Activated B cell treated with CpG ODN at 0.5 μM for 24 hours (primary cell): ENCODE measurements at regions not wholly inside any gene's neighbourhood (a gene's known extent, or its start where the extent isn't known, plus 50 kb on each side); places are given as distances from the start of the nearest gene placed in this dataset.

Source experiments
- ATAC-seq: fragments of 200-7000 bp; cut with Tn5 transposase; one replicate; pipeline ENCODE4 v1.10.0; 2021; ENCODE audit warnings: low read depth, mild to moderate bottlenecking, moderate library complexity
- CTCF ChIA-PET: fragments of 350-600 bp; sonication (Branson Sonifier 250); formaldehyde crosslinking; loops from one replicate; lab custom pipeline; 2021; ENCODE audit warnings: antibody characterized with exemption; lab: Charles Lee
- POLR2A ChIA-PET: fragments of 350-600 bp; sonication (Branson Sonifier 250); formaldehyde crosslinking; loops from one replicate; lab custom pipeline; 2021; ENCODE audit warnings: antibody characterized with exemption; lab: Charles Lee
- DNase-seq: peaks from one replicate; pipeline ENCODE4 v3.0.0; 2022
- H3K27ac Mint-ChIP-seq: one replicate; pipeline ENCODE4 v1.8.0; 2020; ENCODE audit warnings: mixed read lengths
- H3K27me3 Mint-ChIP-seq: one replicate; pipeline ENCODE4 v1.8.0; 2021; ENCODE audit warnings: mixed read lengths
- H3K36me3 Mint-ChIP-seq: one replicate; pipeline ENCODE4 v1.8.0; 2021; ENCODE audit warnings: low read depth, mixed read lengths
- H3K4me1 Mint-ChIP-seq: one replicate; pipeline ENCODE4 v1.8.0; 2021; ENCODE audit warnings: mixed read lengths
- H3K4me3 Mint-ChIP-seq: one replicate; pipeline ENCODE4 v1.8.0; 2020; ENCODE audit warnings: mild to moderate bottlenecking, mixed read lengths
- H3K9me3 Mint-ChIP-seq: one replicate; pipeline ENCODE4 v1.8.0; 2020; ENCODE audit warnings: mixed read lengths
- CTCF ChIP-seq: fragments of 200-600 bp; IDR thresholded peaks from one replicate; pipeline ENCODE4 v1.8.0; 2022; ENCODE audit warnings: antibody characterized with exemption, mild to moderate bottlenecking
- intact Hi-C: fragments of 100-400 bp; cut with micrococcal nuclease; formaldehyde crosslinking; loops from one replicate; pipeline ENCODE4 v1.15.1; 2024

DNA sequence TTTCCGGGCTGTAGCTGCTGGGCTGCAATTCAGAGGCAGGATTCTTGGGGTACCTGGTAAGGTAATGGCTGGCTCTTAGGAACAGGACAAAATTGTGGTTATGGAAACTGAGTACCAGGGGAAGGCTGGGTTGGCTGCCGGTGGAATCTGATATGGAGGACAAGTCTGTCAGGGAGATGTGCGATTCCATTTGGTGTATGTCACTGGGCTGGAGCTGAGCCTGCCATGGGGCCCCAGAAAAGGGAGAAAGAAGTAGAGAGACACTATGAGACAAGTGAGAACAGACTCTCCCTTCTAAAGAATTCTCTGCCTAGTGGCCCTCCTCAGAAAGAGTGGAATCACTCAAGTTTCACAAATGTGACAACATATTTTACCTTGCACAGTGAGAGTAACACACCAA, 368.2 kb upstream of the ROPN1 start:
- CTCF ChIA-PET: no interaction called here
- no peak overlapping the region for H3K27ac Mint-ChIP-seq

DNA sequence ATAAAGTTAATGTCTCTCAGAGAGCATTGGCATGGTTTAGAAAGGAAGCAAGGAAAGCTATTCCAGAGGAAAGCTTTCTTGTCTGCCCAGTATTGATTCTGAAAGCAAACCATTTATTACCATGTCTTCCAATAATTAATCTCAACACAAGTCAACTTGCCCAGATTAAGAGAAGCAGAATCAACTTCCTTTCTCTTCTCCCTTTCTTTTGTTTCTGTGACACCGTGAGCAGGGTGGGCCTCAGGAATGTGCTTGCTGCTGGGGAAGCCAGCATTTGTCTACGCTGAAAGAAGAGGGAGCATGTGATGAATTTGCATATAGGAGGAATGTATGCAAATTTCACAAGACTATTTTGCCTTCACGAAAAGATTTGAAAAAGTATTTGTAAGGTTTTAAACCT, 368.6 kb upstream of the ROPN1 start:
- CTCF ChIA-PET: no interaction called here
- Mint-ChIP-seq H3K36me3 (no peaks in the 10 kb centered on the region), H3K27me3 (peaks cover 16% of the 10 kb centered on the region), H3K27ac (no peak overlapping the region), H3K9me3 (no peaks in the 10 kb centered on the region), H3K4me1 (no peaks in the 10 kb centered on the region), H3K4me3 (no peak overlapping the region)
- DNase-seq: no peak
- POLR2A ChIA-PET: no interaction called here
- intact Hi-C loops: no loop called here
- ATAC-seq: no peak
- no peak for TF ChIP-seq CTCF

More for the DNA sequence above, 368.2 kb upstream of the ROPN1 start:
- TF ChIP-seq CTCF: no peak
- no peak overlapping the region for H3K4me3 Mint-ChIP-seq
- DNase-seq: no peak
- peaks cover 16% of the 10 kb centered on the region for H3K27me3 Mint-ChIP-seq
- no peaks in the 10 kb centered on the region for H3K36me3 Mint-ChIP-seq
- no peaks in the 10 kb centered on the region for H3K4me1 Mint-ChIP-seq
- POLR2A ChIA-PET: no interaction called here
- H3K9me3 Mint-ChIP-seq: no peaks in the 10 kb centered on the region
- ATAC-seq: no peak
- intact Hi-C loops: no loop called here

GRCh38 chr3:124361566-124361965, 368.7 kb upstream of the UMPS start:
- POLR2A ChIA-PET: no interaction called here
- Mint-ChIP-seq H3K27me3 (peaks cover 13% of the 10 kb centered on the region), H3K4me1 (no peaks in the 10 kb centered on the region), H3K36me3 (no peaks in the 10 kb centered on the region), H3K4me3 (no peak overlapping the region), H3K27ac (no peak overlapping the region), H3K9me3 (no peaks in the 10 kb centered on the region)
- CTCF ChIA-PET: no interaction called here
- no peak for ATAC-seq
- DNase-seq: no peak
- intact Hi-C loops: no loop called here
- TF ChIP-seq CTCF: no peak

GRCh38 chr3:124362455-124362854, 367.8 kb upstream of the UMPS start:
- no peaks in the 10 kb centered on the region for H3K36me3 Mint-ChIP-seq
- intact Hi-C loops: no loop called here
- H3K27ac Mint-ChIP-seq: no peak overlapping the region

GRCh38 chr3:124363476-124363875, 366.8 kb upstream of the UMPS start:
- no peak overlapping the region for H3K27ac Mint-ChIP-seq
- CTCF ChIA-PET: no interaction called here
- ATAC-seq (no peak), DNase-seq (no peak)
- H3K27me3 Mint-ChIP-seq: peaks cover 11% of the 10 kb centered on the region
- intact Hi-C loops: no loop called here
- no peaks in the 10 kb centered on the region for H3K36me3 Mint-ChIP-seq
- no peak overlapping the region for H3K4me3 Mint-ChIP-seq
- no peaks in the 10 kb centered on the region for H3K4me1 Mint-ChIP-seq
- TF ChIP-seq CTCF: no peak
- H3K9me3 Mint-ChIP-seq: no peaks in the 10 kb centered on the region
- POLR2A ChIA-PET: no interaction called here

More at GRCh38 chr3:124362455-124362854, 367.8 kb upstream of the UMPS start:
- Mint-ChIP-seq H3K9me3 (no peaks in the 10 kb centered on the region), H3K4me1 (no peaks in the 10 kb centered on the region), H3K27me3 (peaks cover 11% of the 10 kb centered on the region), H3K4me3 (no peak overlapping the region)
- TF ChIP-seq CTCF: no peak
- DNase-seq (no peak), ATAC-seq (no peak)
- CTCF ChIA-PET: no interaction called here
- POLR2A ChIA-PET: no interaction called here
